IgD-negative memory B cell (primary cell): ENCODE measurements at regions not wholly inside any gene's neighbourhood (a gene's known extent, or its start where the extent isn't known, plus 50 kb on each side); places are given as distances from the start of the nearest gene placed in this dataset.
A peak's percentile ranks its signal among the peaks of the same experiment; 100 is the strongest.

Experiments
- H3K27ac Mint-ChIP-seq, 3 donors: one replicate each; pipeline ENCODE4 v1.8.0; 2020 to 2022; ENCODE audit warnings: mild to moderate bottlenecking in 3 of 3, mixed read lengths in 3 of 3, moderate library complexity in 1 of 3
- H3K27me3 Mint-ChIP-seq: one replicate; pipeline ENCODE4 v1.8.0; 2021; ENCODE audit warnings: mixed read lengths
- H3K36me3 Mint-ChIP-seq: one replicate; pipeline ENCODE4 v1.8.0; 2020; ENCODE audit warnings: mild to moderate bottlenecking, mixed read lengths
- H3K4me1 Mint-ChIP-seq, 3 donors: one replicate each; pipeline ENCODE4 v1.8.0; 2020 to 2022; ENCODE audit warnings: mixed read lengths in 3 of 3, mild to moderate bottlenecking in 1 of 3
- H3K4me3 Mint-ChIP-seq, 4 donors: one replicate each; pipeline ENCODE4 v1.8.0; 2020 to 2022; ENCODE audit warnings: mild to moderate bottlenecking in 4 of 4, mixed read lengths in 4 of 4, moderate library complexity in 3 of 4
- H3K9me3 Mint-ChIP-seq, 3 donors: one replicate each; pipeline ENCODE4 v1.8.0; 2020 to 2021; ENCODE audit warnings: mixed read lengths in 3 of 3, mild to moderate bottlenecking in 1 of 3

- Mint-ChIP-seq H3K27me3 (no peaks in the 10 kb centered on the region), H3K9me3 (no peaks in the 10 kb centered on the region), H3K4me3 (no peak overlapping the region), H3K27ac (no peak overlapping the region), H3K36me3 (no peaks in the 10 kb centered on the region), H3K4me1 (peaks cover 5 to 6% (median 5%) of the 10 kb centered on the region in 3 donors)
These were observed 644.5 kb upstream of the GRM7 start for GRCh38 chr3:6216135-6217026.

GRCh38 chr3:6220447-6220846 is 640.5 kb upstream of the GRM7 start:
- Mint-ChIP-seq H3K9me3 (no peaks in the 10 kb centered on the region), H3K27me3 (no peaks in the 10 kb centered on the region), H3K27ac (no peak overlapping the region), H3K4me1 (peaks cover 5 to 15% (median 12%) of the 10 kb centered on the region in 3 donors), H3K4me3 (no peak overlapping the region), H3K36me3 (no peaks in the 10 kb centered on the region)

GRCh38 chr3:6222069-6222468 is 638.8 kb upstream of the GRM7 start:
- H3K4me1 Mint-ChIP-seq: peaks cover 5 to 15% (median 12%) of the 10 kb centered on the region in 3 donors
- no peak overlapping the region for H3K4me3 Mint-ChIP-seq
- no peak overlapping the region for H3K27ac Mint-ChIP-seq
- H3K27me3 Mint-ChIP-seq: no peaks in the 10 kb centered on the region
- H3K9me3 Mint-ChIP-seq: peaks cover 0 to 3% (median 0%) of the 10 kb centered on the region in 3 donors
- peaks cover 3% of the 10 kb centered on the region for H3K36me3 Mint-ChIP-seq

- no peaks in the 10 kb centered on the region for H3K27me3 Mint-ChIP-seq
- peak overlapping the region in 1 of 3 donors; percentile 0 for H3K27ac Mint-ChIP-seq
- H3K4me3 Mint-ChIP-seq: no peak overlapping the region
- H3K9me3 Mint-ChIP-seq: peaks cover 0 to 7% (median 0%) of the 10 kb centered on the region in 3 donors
- H3K4me1 Mint-ChIP-seq: peaks cover 5 to 15% (median 12%) of the 10 kb centered on the region in 3 donors
- peaks cover 3% of the 10 kb centered on the region for H3K36me3 Mint-ChIP-seq
These were observed 637.3 kb upstream of the GRM7 start for GRCh38 chr3:6223572-6223971.

- Mint-ChIP-seq H3K4me3 (no peak overlapping the region), H3K4me1 (no peaks in the 10 kb centered on the region)
These were observed 631.8 kb upstream of the GRM7 start for GRCh38 chr3:6228958-6229683.

GRCh38 chr3:6229778-6230410 is 631.0 kb upstream of the GRM7 start:
- H3K36me3 Mint-ChIP-seq: peaks cover 3% of the 10 kb centered on the region
- H3K27me3 Mint-ChIP-seq: no peaks in the 10 kb centered on the region
- no peaks in the 10 kb centered on the region for H3K4me1 Mint-ChIP-seq
- peaks cover 0 to 7% (median 0%) of the 10 kb centered on the region in 3 donors for H3K9me3 Mint-ChIP-seq
- no peak overlapping the region for H3K27ac Mint-ChIP-seq
- H3K4me3 Mint-ChIP-seq: peak overlapping the region in 1 of 4 donors; percentile 17

More at GRCh38 chr3:6228958-6229683, 631.8 kb upstream of the GRM7 start:
- Mint-ChIP-seq H3K9me3 (peaks cover 0 to 7% (median 0%) of the 10 kb centered on the region in 3 donors), H3K27ac (no peak overlapping the region), H3K36me3 (peaks cover 3% of the 10 kb centered on the region), H3K27me3 (no peaks in the 10 kb centered on the region)

- Mint-ChIP-seq H3K4me3 (no peak overlapping the region), H3K9me3 (peaks cover 4 to 16% (median 7%) of the 10 kb centered on the region in 3 donors), H3K27me3 (no peaks in the 10 kb centered on the region), H3K4me1 (no peaks in the 10 kb centered on the region), H3K36me3 (peaks cover 6% of the 10 kb centered on the region), H3K27ac (no peak overlapping the region)
These were observed 618.8 kb upstream of the GRM7 start for GRCh38 chr3:6242104-6242503.

GRCh38 chr3:6248528-6248927 is 612.4 kb upstream of the GRM7 start:
- no peak overlapping the region for H3K27ac Mint-ChIP-seq
- peaks cover 24 to 32% (median 27%) of the 10 kb centered on the region in 3 donors for H3K4me1 Mint-ChIP-seq

GRCh38 chr3:6249679-6250078 is 611.2 kb upstream of the GRM7 start:
- Mint-ChIP-seq H3K4me1 (peaks cover 24 to 32% (median 27%) of the 10 kb centered on the region in 3 donors), H3K27ac (peak overlapping the region in 2 of 3 donors; percentile 0 to 77), H3K9me3 (peaks cover 0 to 7% (median 0%) of the 10 kb centered on the region in 3 donors), H3K27me3 (no peaks in the 10 kb centered on the region), H3K36me3 (peaks cover 1% of the 10 kb centered on the region), H3K4me3 (peak overlapping the region in 3 of 4 donors; percentile 1 to 73 (median 45))

More at GRCh38 chr3:6248528-6248927, 612.4 kb upstream of the GRM7 start:
- Mint-ChIP-seq H3K4me3 (no peak overlapping the region), H3K36me3 (peaks cover 1% of the 10 kb centered on the region), H3K27me3 (no peaks in the 10 kb centered on the region), H3K9me3 (no peaks in the 10 kb centered on the region)

GRCh38 chr3:6250167-6250566 is 610.7 kb upstream of the GRM7 start:
- Mint-ChIP-seq H3K27ac (peak overlapping the region in 2 of 3 donors; percentile 0 to 88), H3K4me1 (peaks cover 24 to 32% (median 27%) of the 10 kb centered on the region in 3 donors), H3K27me3 (no peaks in the 10 kb centered on the region), H3K9me3 (peaks cover 0 to 10% (median 0%) of the 10 kb centered on the region in 3 donors), H3K36me3 (peaks cover 1% of the 10 kb centered on the region), H3K4me3 (peak overlapping the region in 3 of 4 donors; percentile 2 to 87 (median 69))

GRCh38 chr3:6251612-6252400 is 609.1 kb upstream of the GRM7 start:
- peaks cover 2% of the 10 kb centered on the region for H3K27me3 Mint-ChIP-seq
- peaks cover 24 to 32% (median 27%) of the 10 kb centered on the region in 3 donors for H3K4me1 Mint-ChIP-seq
- peak overlapping the region in 2 of 4 donors; percentile 86 to 87 for H3K4me3 Mint-ChIP-seq
- peaks cover 1% of the 10 kb centered on the region for H3K36me3 Mint-ChIP-seq
- peak overlapping the region in 2 of 3 donors; percentile 50 to 65 for H3K27ac Mint-ChIP-seq
- H3K9me3 Mint-ChIP-seq: peaks cover 0 to 10% (median 0%) of the 10 kb centered on the region in 3 donors

- peaks cover 21 to 24% (median 24%) of the 10 kb centered on the region in 3 donors for H3K4me1 Mint-ChIP-seq
- H3K27me3 Mint-ChIP-seq: peaks cover 2% of the 10 kb centered on the region
- H3K27ac Mint-ChIP-seq: no peak overlapping the region
- H3K4me3 Mint-ChIP-seq: peak overlapping the region in 1 of 4 donors; percentile 24
- peaks cover 0 to 10% (median 0%) of the 10 kb centered on the region in 3 donors for H3K9me3 Mint-ChIP-seq
- H3K36me3 Mint-ChIP-seq: no peaks in the 10 kb centered on the region
These were observed 606.4 kb upstream of the GRM7 start for GRCh38 chr3:6254490-6254889.

- no peaks in the 10 kb centered on the region for H3K36me3 Mint-ChIP-seq
- peaks cover 18 to 20% (median 19%) of the 10 kb centered on the region in 3 donors for H3K4me1 Mint-ChIP-seq
- H3K9me3 Mint-ChIP-seq: peaks cover 0 to 10% (median 0%) of the 10 kb centered on the region in 3 donors
- H3K27ac Mint-ChIP-seq: no peak overlapping the region
- H3K4me3 Mint-ChIP-seq: no peak overlapping the region
- H3K27me3 Mint-ChIP-seq: peaks cover 2% of the 10 kb centered on the region
These were observed 605.7 kb upstream of the GRM7 start for GRCh38 chr3:6255229-6255628.
